Left colon (tissue), 2 donors: ENCODE measurements at regions not wholly inside any gene's neighbourhood (a gene's known extent, or its start where the extent isn't known, plus 50 kb on each side); places are given as distances from the start of the nearest gene placed in this dataset.
"Not testable (repeated sequence)": the region's sequence is repeated elsewhere in the genome, so short reads cannot be mapped to it uniquely, and the experiment has no call there.

Experiments used
- ATAC-seq: fragments of 200-7000 bp; cut with Tn5 transposase; one replicate; pipeline ENCODE4 v1.9.1; 2020; ENCODE audit warnings: mild to moderate bottlenecking, moderate library complexity
- DNase-seq, 2 donors: peaks; one replicate each; pipeline ENCODE4 v3.0.0-alpha.2; 2020
- intact Hi-C, 2 donors: fragments of 100-400 bp; cut with DNase I in 1 of 2; cut with micrococcal nuclease in 1 of 2; formaldehyde crosslinking; loops; one replicate each; pipeline versions ENCODE4 v1.11.2 to v1.14.0; 2022; cut with DNase I, micrococcal nuclease
- donor health status: DM: no; HTN: no; CAD: no.
- donor health status: DM: yes; HTN: yes; CAD: no.

GRCh38 chr2:8549273-8549922 is 132.5 kb upstream of the ID2 start:
- DNase-seq: no peak
- ATAC-seq: no peak
- intact Hi-C loops: no loop called here

- intact Hi-C loops: no loop called here
- no peak for ATAC-seq
- no peak for DNase-seq
Measured at GRCh38 chr2:8549942-8550341, 131.9 kb upstream of the ID2 start.

- DNase-seq: peak in 1 of 2 donors; percentile 15
- intact Hi-C loops: no loop called here
- no peak for ATAC-seq
Measured at GRCh38 chr2:8550481-8550880, 131.4 kb upstream of the ID2 start.

- DNase-seq (peak in 1 of 2 donors; percentile 16), ATAC-seq (no peak)
- intact Hi-C loops: no loop called here
Measured at GRCh38 chr2:8550937-8551621, 130.8 kb upstream of the ID2 start.

GRCh38 chr2:8551622-8552074 is 130.2 kb upstream of the ID2 start:
- peak in 1 of 2 donors; percentile 12 for DNase-seq
- ATAC-seq: no peak
- intact Hi-C loops: no loop called here

- no peak for ATAC-seq
- DNase-seq: peak in 1 of 2 donors; percentile 12
- intact Hi-C loops: no loop called here
Measured at GRCh38 chr2:8552293-8552801, 129.5 kb upstream of the ID2 start.

DNA sequence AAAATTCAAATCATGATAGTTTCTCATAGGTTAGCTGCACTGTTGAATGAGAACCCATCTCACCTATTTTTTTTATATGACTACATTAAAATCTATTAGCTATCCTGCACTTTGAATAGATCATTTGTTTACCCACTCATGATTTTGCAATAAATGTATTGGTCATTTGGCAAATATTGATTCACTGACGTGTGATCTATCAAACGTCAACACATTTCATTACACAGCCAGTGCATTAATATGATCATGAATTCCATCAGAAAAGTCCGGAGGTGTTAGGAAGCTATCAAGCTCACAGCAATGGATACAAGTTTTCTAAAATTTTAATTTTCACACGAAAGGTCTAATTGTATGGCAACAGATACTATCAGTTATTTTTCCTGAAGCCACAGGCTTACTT is 128.2 kb upstream of the ID2 start:
- ATAC-seq (no peak), DNase-seq (no peak)
- intact Hi-C loops: no loop called here

DNA sequence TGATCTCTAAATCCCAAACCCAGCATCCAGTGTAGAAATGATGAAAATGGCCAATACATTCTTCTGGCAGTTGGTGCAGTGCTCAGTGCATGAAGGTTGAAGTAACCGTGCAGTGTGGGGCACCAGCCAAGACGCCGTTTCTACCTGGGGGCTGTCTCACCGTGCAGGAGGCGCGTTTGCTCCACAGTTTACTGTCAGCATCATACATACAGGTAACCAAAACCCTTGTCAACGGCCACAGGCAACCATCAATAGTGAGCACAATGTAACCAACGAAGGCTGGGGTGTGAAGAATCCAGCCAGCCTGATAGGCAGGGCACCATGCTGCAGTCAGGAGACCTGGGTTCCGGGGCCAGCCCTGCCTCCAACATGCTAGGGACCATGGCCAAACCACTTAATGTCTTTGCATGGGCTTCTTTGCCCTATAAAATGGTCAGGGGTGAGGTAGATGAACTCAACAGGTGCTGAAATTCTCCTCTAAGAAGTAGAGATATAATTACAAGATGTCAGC is 127.5 kb upstream of the ID2 start:
- intact Hi-C loops: no loop called here
- no peak for ATAC-seq
- DNase-seq: no peak

DNA sequence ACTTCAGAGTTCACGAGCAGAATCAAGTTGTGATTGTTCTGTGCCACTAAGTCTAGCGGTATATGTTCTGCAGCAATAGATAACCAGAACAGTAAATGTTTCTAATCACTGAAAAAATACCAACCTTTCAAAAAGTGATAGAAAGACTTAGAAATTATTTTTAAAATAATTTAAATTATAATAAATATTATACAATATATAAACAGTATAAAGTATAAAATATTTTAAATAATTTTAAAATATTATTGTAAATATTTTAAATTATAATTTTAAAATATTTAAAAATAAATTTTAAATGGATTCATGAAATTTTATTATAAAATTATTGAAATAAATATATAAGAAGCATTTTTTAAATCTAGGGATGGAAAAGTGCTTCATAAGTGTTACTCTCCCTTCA is 126.3 kb upstream of the ID2 start:
- DNase-seq: no peak
- intact Hi-C loops: no loop called here
- no peak for ATAC-seq

DNA sequence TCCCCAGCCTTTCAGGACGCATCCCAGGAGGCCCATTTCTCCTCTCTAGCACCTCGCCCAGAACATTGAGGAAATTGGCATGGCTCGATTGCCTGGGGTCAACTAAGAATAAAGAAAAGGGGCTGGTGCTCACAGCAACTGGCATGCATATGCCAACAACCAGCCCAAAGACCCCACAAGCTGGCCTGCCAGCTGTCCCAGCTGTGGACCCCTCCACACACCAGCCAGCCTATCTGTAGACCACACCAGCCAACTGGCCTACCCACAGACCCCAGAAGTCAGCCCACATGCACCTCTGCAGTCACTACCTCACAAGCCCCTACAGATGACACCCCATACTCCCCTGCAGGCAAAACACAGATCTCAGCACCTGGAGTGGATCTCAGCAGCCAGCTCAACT is 123.8 kb upstream of the ID2 start:
- ATAC-seq (no peak), DNase-seq (peak in 1 of 2 donors; percentile 10)
- intact Hi-C loops: no loop called here

- DNase-seq (no peak), ATAC-seq (no peak)
- intact Hi-C loops: no loop called here
Measured at GRCh38 chr2:8558956-8559355, 122.9 kb upstream of the ID2 start.

GRCh38 chr2:8559805-8560204 is 122.1 kb upstream of the ID2 start:
- intact Hi-C loops: no loop called here
- no peak for DNase-seq
- ATAC-seq: no peak

- ATAC-seq, intact Hi-C loops, DNase-seq: not testable (repeated sequence)
Measured at GRCh38 chr2:8561692-8562091, 120.2 kb upstream of the ID2 start.

- intact Hi-C loops: no loop called here
- DNase-seq (peak in 1 of 2 donors; percentile 18), ATAC-seq (peak; percentile 47)
Measured at GRCh38 chr2:8563814-8564474, 117.9 kb upstream of the ID2 start.

DNA sequence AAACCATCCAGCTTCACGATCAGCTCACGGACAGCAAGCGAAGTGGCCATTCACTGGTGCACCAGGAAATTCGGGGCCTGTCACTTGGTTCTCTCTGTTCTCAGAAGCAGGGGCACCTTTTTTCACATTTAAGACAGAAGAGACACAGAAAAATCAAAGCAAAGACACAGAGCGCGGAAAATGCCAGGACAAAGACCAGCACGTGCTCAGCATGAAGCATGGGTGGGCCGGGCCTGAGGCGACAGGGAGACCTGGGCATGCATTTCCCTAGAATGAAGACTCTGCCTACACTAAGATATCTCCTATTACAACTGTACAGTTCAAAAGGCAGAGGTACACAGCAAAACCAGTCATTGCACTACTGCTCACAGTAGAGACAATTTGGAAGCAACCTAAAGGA is 117.4 kb upstream of the ID2 start:
- ATAC-seq (no peak), DNase-seq (no peak)
- intact Hi-C loops: no loop called here

DNA sequence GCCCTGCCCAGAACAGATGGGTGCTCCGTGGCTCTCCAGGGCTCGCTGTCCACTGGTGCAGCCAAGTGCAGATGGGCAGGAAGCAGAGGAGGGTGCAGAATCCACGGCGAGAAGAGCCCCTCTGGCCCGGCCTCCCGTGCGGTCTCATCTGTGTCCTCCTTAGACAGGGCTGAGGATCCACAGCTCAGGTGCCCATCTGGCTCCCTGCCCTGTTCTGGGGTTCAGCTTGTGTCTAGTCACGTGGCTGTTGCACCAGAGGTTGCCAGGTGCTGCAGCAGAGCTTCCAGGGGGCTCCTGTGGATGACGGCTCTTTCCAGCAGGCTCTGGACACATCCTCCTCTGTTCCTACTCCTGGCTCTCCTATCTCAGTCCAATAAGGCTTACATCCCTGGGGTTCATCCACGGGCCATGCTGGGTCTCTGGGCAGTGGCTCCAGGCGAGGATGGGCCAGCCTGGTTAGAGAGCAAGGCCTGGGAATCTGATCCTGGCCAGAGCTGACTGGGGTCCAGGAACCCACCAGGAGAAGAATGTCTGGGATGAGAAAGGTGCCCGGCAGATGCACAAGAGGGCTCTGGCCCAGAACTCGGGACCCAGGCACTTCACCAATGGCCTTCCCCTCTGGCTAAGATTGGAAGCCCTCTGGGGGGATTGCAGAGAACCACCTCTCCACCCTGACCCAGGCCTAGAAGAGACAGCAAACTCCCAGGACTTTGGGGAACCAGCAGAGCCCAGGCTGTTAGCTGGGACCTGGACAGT is 116.3 kb upstream of the ID2 start:
- peak; percentile 34 for ATAC-seq
- DNase-seq: peak in 1 of 2 donors; percentile 9
- intact Hi-C loops: no loop called here

DNA sequence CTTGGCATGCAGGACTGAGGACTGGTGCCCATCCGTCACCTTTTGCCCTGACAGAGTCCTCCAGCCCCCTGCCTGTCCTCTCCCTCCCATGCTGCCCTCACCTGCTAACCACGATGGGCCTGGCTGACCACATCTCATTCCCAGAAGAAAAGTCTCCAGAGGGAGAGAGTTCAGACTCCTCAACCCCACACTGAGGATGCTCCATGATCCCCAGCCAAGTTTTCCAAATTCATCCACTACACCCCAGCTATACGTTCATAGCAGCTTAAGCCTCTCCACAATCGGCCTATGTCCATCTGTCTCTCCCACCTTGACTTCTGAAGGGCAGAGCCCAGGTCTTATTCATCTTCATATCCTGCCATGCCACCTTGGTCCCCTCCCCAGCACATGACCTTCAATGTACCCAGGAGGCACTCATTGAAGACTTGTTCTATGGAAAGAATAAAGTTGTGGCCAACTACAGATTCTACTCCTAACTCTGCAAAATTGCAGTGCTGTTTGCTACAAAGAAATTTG is 115.6 kb upstream of the ID2 start:
- no peak for ATAC-seq
- no peak for DNase-seq
- intact Hi-C loops: no loop called here

GRCh38 chr2:8566774-8567468 is 114.9 kb upstream of the ID2 start:
- intact Hi-C loops: no loop called here
- no peak for DNase-seq

More at GRCh38 chr2:8566774-8567468, 114.9 kb upstream of the ID2 start:
- ATAC-seq: no peak
